Lower leg skin (tissue), 3 donors: ENCODE measurements at regions not wholly inside any gene's neighbourhood (a gene's known extent, or its start where the extent isn't known, plus 50 kb on each side); places are given as distances from the start of the nearest gene placed in this dataset.

Experiments used
- POLR2A ChIP-seq, 2 donors: fragments of 450-650 bp; IDR thresholded peaks; one replicate each; pipeline ENCODE4 v1.6.1; 2016 to 2017; ENCODE audit warnings: antibody characterized with exemption in 2 of 2, mild to moderate bottlenecking in 1 of 2, moderate library complexity in 1 of 2
- TF ChIP-seq, protein P1 (sequence below), 3 donors: fragments of 450-650 bp; IDR thresholded peaks; one replicate each; pipeline ENCODE4 v1.5.1; 2016; ENCODE audit warnings: antibody characterized with exemption in 3 of 3, mild to moderate bottlenecking in 3 of 3, moderate library complexity in 2 of 3

DNA sequence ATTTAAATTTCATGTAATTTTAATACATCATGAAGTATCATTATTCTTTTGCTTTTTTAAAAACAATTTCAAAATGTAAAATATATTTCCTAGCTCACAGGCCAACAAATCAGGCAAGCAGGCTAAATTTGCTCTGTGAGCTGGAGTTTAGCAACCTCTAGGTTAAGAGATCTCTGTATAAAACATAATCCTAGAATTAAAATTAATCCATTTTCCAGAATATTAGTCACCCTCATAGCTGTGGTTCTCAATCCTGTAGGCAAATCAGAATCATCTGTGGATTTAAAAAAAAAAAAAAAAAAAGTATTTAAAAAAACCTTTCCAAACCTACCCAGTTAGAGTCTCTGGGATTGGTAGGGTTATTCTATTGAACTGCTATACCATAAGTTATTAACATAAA lies 209.7 kb downstream of the MINAR1 start:
- TF ChIP-seq, protein P1, sequence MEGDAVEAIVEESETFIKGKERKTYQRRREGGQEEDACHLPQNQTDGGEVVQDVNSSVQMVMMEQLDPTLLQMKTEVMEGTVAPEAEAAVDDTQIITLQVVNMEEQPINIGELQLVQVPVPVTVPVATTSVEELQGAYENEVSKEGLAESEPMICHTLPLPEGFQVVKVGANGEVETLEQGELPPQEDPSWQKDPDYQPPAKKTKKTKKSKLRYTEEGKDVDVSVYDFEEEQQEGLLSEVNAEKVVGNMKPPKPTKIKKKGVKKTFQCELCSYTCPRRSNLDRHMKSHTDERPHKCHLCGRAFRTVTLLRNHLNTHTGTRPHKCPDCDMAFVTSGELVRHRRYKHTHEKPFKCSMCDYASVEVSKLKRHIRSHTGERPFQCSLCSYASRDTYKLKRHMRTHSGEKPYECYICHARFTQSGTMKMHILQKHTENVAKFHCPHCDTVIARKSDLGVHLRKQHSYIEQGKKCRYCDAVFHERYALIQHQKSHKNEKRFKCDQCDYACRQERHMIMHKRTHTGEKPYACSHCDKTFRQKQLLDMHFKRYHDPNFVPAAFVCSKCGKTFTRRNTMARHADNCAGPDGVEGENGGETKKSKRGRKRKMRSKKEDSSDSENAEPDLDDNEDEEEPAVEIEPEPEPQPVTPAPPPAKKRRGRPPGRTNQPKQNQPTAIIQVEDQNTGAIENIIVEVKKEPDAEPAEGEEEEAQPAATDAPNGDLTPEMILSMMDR (IDR thresholded peaks at IDR 0.05) = no peak
- TF ChIP-seq POLR2A (IDR thresholded peaks at IDR 0.05) = no peak
